H1 (cell line): ENCODE measurements at regions not wholly inside any gene's neighbourhood (a gene's known extent, or its start where the extent isn't known, plus 50 kb on each side); places are given as distances from the start of the nearest gene placed in this dataset.
"Not testable (repeated sequence)": the region's sequence is repeated elsewhere in the genome, so short reads cannot be mapped to it uniquely, and the experiment has no call there.

ENCODE experiments used
- CTCF ChIA-PET: fragments of 300-600 bp; sonication (Branson Sonifier 250); formaldehyde crosslinking; loops from one replicate; lab custom pipeline; 2021; ENCODE audit not compliant: partially characterized antibody; lab: Charles Lee
- POLR2A ChIA-PET: fragments of 300-600 bp; sonication (Branson Sonifier 250); formaldehyde crosslinking; loops from one replicate; lab custom pipeline; 2021; ENCODE audit warnings: inconsistent platforms; ENCODE audit not compliant: partially characterized antibody; lab: Charles Lee
- DNase-seq, 2 experiments: peaks; one replicate each; pipeline versions ENCODE4 v3.0.0 to v3.0.0-alpha.2; 2010 to 2022; ENCODE audit warnings: low spot score in 2 of 2, low read depth in 1 of 2, mixed read lengths in 1 of 2
- FAIRE-seq: peaks from 2 replicates; lab custom pipeline; 2011; peaks lifted over from hg19 to GRCh38; lab: Jason Lieb, UNC
- H2AFZ ChIP-seq: 2 replicates; pipeline ENCODE4 v1.8.1; 2012; ENCODE audit warnings: low read length, inconsistent platforms
- H2AK5ac ChIP-seq: 2 replicates; pipeline ENCODE4 v1.6.1; 2013; ENCODE audit warnings: low read depth, low read length
- H2BK120ac ChIP-seq: replicated peaks from 2 replicates; pipeline ENCODE3; 2013; ENCODE audit warnings: low read depth, low read length, inconsistent platforms
- H2BK12ac ChIP-seq: 2 replicates; pipeline ENCODE4 v1.6.1; 2013; ENCODE audit warnings: low read depth, low read length
- H2BK15ac ChIP-seq: 2 replicates; pipeline ENCODE4 v1.6.1; 2013; ENCODE audit warnings: low read length
- H2BK20ac ChIP-seq: 2 replicates; pipeline ENCODE4 v1.6.1; 2013; ENCODE audit warnings: low read length
- H2BK5ac ChIP-seq: 2 replicates; pipeline ENCODE4 v1.6.1; 2013; ENCODE audit warnings: low read depth, low read length
- H3K14ac ChIP-seq: 2 replicates; pipeline ENCODE4 v1.6.1; 2013; ENCODE audit warnings: inconsistent platforms; ENCODE audit not compliant: insufficient read length
- H3K18ac ChIP-seq: 2 replicates; pipeline ENCODE4 v1.6.1; 2013; ENCODE audit warnings: low read length; ENCODE audit errors: extremely low read depth
- H3K23ac ChIP-seq: 2 replicates; pipeline ENCODE4 v1.6.1; 2013; ENCODE audit warnings: inconsistent platforms; ENCODE audit not compliant: insufficient read length
- H3K23me2 ChIP-seq: 2 replicates; pipeline ENCODE4 v1.6.1; 2013; ENCODE audit warnings: low read depth, low read length
- H3K27ac ChIP-seq: 2 replicates; pipeline ENCODE4 v1.6.1; 2011; ENCODE audit warnings: low read depth, low read length, inconsistent platforms
- H3K27me3 ChIP-seq, 4 experiments: replicated peaks in 1 of 4; 1 replicate in 1 of 4; 2 replicates in 3 of 4; pipeline versions ENCODE4 v1.6.1 to v1.8.1; 2011 to 2013; ENCODE audit warnings: low read length in 3 of 4, mild to moderate bottlenecking in 3 of 4, inconsistent platforms in 2 of 4, mixed read lengths in 2 of 4, moderate library complexity in 1 of 4; ENCODE audit not compliant: control insufficient read depth in 3 of 4, insufficient read depth in 3 of 4; ENCODE audit errors: extremely low read depth in 1 of 4
- H3K36me3 ChIP-seq, 4 experiments: 2 replicates each; pipeline versions ENCODE4 v1.6.1 to v1.8.1; 2011 to 2013; ENCODE audit warnings: mild to moderate bottlenecking in 4 of 4, low read length in 3 of 4, moderate library complexity in 2 of 4, control low read depth in 1 of 4, inconsistent platforms in 1 of 4; ENCODE audit not compliant: insufficient read depth in 4 of 4, control insufficient read depth in 2 of 4
- H3K4ac ChIP-seq: replicated peaks from 2 replicates; pipeline ENCODE3; 2013; ENCODE audit warnings: low read length, low read depth, mixed read lengths, inconsistent platforms; ENCODE audit not compliant: insufficient read length
- H3K4me1 ChIP-seq, 4 experiments: replicated peaks in 1 of 4; 1 replicate in 1 of 4; 2 replicates in 3 of 4; pipeline versions ENCODE4 v1.6.1 to v1.8.1; 2011 to 2013; ENCODE audit warnings: low read length in 3 of 4, inconsistent platforms in 2 of 4, mixed read lengths in 1 of 4; ENCODE audit not compliant: insufficient read depth in 4 of 4, control insufficient read depth in 3 of 4
- H3K4me2 ChIP-seq, 2 experiments: 2 replicates each; pipeline versions ENCODE4 v1.6.1 to v1.8.1; 2011 to 2013; ENCODE audit warnings: low read depth in 2 of 2, low read length in 2 of 2, control low read depth in 1 of 2, inconsistent platforms in 1 of 2, mild to moderate bottlenecking in 1 of 2; ENCODE audit not compliant: insufficient read depth in 1 of 2
- H3K4me3 ChIP-seq, 4 experiments: fragments of 200-600, 300-600 bp in 1 of 4; sonication (generic), shearing (Covaris generic), sonication (Bioruptor Twin) in 1 of 4; 2 replicates each; pipeline versions ENCODE4 v1.5.1 to v1.8.1; 2011 to 2016; ENCODE audit warnings: low read length in 4 of 4, low read depth in 3 of 4, control low read depth in 2 of 4, inconsistent platforms in 2 of 4, mild to moderate bottlenecking in 2 of 4, mixed read lengths in 1 of 4, moderate library complexity in 1 of 4; ENCODE audit not compliant: insufficient read depth in 2 of 4; ENCODE audit errors: extremely low read depth in 1 of 4
- H3K56ac ChIP-seq: replicated peaks from 2 replicates; pipeline ENCODE3; 2013; ENCODE audit warnings: low read depth, mild to moderate bottlenecking, mixed read lengths, low read length, inconsistent platforms; ENCODE audit not compliant: insufficient read length
- H3K79me1 ChIP-seq: 2 replicates; pipeline ENCODE4 v1.6.1; 2013; ENCODE audit warnings: low read depth, low read length, control low read depth
- H3K79me2 ChIP-seq, 2 experiments: 2 replicates each; pipeline versions ENCODE4 v1.6.1 to v1.8.1; 2012 to 2013; ENCODE audit warnings: low read length in 2 of 2, mild to moderate bottlenecking in 2 of 2, inconsistent platforms in 1 of 2; ENCODE audit not compliant: insufficient read depth in 2 of 2, control insufficient read depth in 1 of 2
- H3K9ac ChIP-seq, 4 experiments: replicated peaks in 1 of 4; 1 replicate in 1 of 4; 2 replicates in 3 of 4; pipeline versions ENCODE4 v1.6.1 to v1.8.1; 2011 to 2013; ENCODE audit warnings: low read depth in 3 of 4, low read length in 3 of 4, control low read depth in 2 of 4, mild to moderate bottlenecking in 2 of 4, moderate library complexity in 2 of 4, inconsistent platforms in 1 of 4; ENCODE audit errors: extremely low read depth in 1 of 4
- H3K9me3 ChIP-seq, 2 experiments: 2 replicates each; pipeline versions ENCODE4 v1.6.1 to v1.8.1; 2012 to 2013; ENCODE audit warnings: mild to moderate bottlenecking in 2 of 2, moderate library complexity in 2 of 2, control low read depth in 1 of 2, inconsistent platforms in 1 of 2, low read depth in 1 of 2, low read length in 1 of 2, mixed read lengths in 1 of 2; ENCODE audit not compliant: insufficient read depth in 2 of 2
- H4K20me1 ChIP-seq, 2 experiments: replicated peaks in 1 of 2; 2 replicates each; pipeline versions ENCODE3 to v1.8.1; 2011 to 2013; ENCODE audit warnings: inconsistent platforms in 2 of 2, low read length in 2 of 2, mild to moderate bottlenecking in 1 of 2; ENCODE audit not compliant: insufficient read depth in 2 of 2, control insufficient read depth in 1 of 2
- H4K5ac ChIP-seq: 2 replicates; pipeline ENCODE4 v1.6.1; 2013; ENCODE audit warnings: low read length, low read depth, mixed read lengths, inconsistent platforms; ENCODE audit not compliant: insufficient read length
- H4K8ac ChIP-seq: 2 replicates; pipeline ENCODE4 v1.8.0; 2013; ENCODE audit warnings: mild to moderate bottlenecking, moderate library complexity, low read length, inconsistent platforms; ENCODE audit not compliant: insufficient read depth; ENCODE audit errors: extremely low read depth
- H4K91ac ChIP-seq: replicated peaks from 2 replicates; pipeline ENCODE3; 2013; ENCODE audit warnings: low read length, mixed read lengths, inconsistent platforms; ENCODE audit not compliant: insufficient read length
- CBX5 ChIP-seq: fragments of 300-800, 300-1000 bp; sonication (generic); IDR thresholded peaks from 2 replicates; pipeline ENCODE4 v1.7.1; 2016; ENCODE audit warnings: antibody characterized with exemption, low read length, low read depth
- SRF ChIP-seq: IDR thresholded peaks from 2 replicates; pipeline ENCODE4 v1.6.1; 2011; ENCODE audit warnings: mild to moderate bottlenecking, low read depth, low read length, moderate library complexity
- WGBS, 2 experiments: shearing (Covaris generic) in 1 of 2; methylation state at CpG; one replicate each; pipeline versions ENCODE4 v1.1.6 to v1.1.7; 2013 to 2015; ENCODE audit warnings: low lambda C conversion rate in 2 of 2, mixed read lengths in 2 of 2, inconsistent platforms in 1 of 2, low coverage in 1 of 2, missing lambda C conversion rate in 1 of 2; ENCODE audit not compliant: insufficient replicate concordance in 2 of 2, insufficient coverage in 1 of 2, insufficient read length in 1 of 2; ENCODE audit errors: extremely low coverage in 1 of 2, missing lambda C conversion rate in 1 of 2; 5-methylcytosine and 5-hydroxymethylcytosine counted together

GRCh38 chr2:84169871-84170270 is 289.2 kb downstream of the SUCLG1 start:
- H3K79me2 ChIP-seq = no peaks in the 10 kb centered on the region
- no peak overlapping the region for H3K27ac ChIP-seq
- H3K56ac ChIP-seq = no peak overlapping the region
- H3K4ac ChIP-seq = no peak overlapping the region
- FAIRE-seq (no peak), DNase-seq (no peak)
- no peaks in the 10 kb centered on the region for H3K79me1 ChIP-seq
- no peak overlapping the region for H2BK12ac ChIP-seq
- no peak overlapping the region for H4K8ac ChIP-seq
- POLR2A ChIA-PET = no interaction called here
- H4K5ac ChIP-seq = no peak overlapping the region
- H3K9me3 ChIP-seq = 0 out of 4 replicates have a peak, but pooled peaks cover 4 to 5% of the 10 kb centered on the region in 2 experiments
- no peak overlapping the region for H3K23ac ChIP-seq
- no peak overlapping the region for H2AK5ac ChIP-seq
- H2BK15ac ChIP-seq = no peak overlapping the region
- no peak overlapping the region for H3K18ac ChIP-seq
- no peak overlapping the region for H3K4me2 ChIP-seq
- TF ChIP-seq CBX5 (no peak), SRF (no peak)
- 100% methylated on average over 2 of the region's 2 CpGs; no CpG with 5 or more reads in 1 of the 2 experiments for WGBS, 2 experiments
- H3K4me3 ChIP-seq = no peak overlapping the region
- no peaks in the 10 kb centered on the region for H3K23me2 ChIP-seq
- H4K20me1 ChIP-seq = no peaks in the 10 kb centered on the region
- H3K14ac ChIP-seq = no peak overlapping the region
- H3K9ac ChIP-seq = no peak overlapping the region
- no peak overlapping the region for H2BK5ac ChIP-seq
- no peak overlapping the region for H4K91ac ChIP-seq
- H3K4me1 ChIP-seq = no peaks in the 10 kb centered on the region
- no peak overlapping the region for H2BK20ac ChIP-seq
- CTCF ChIA-PET = no interaction called here
- H3K36me3 ChIP-seq = no peaks in the 10 kb centered on the region
- H3K27me3 ChIP-seq = no peaks in the 10 kb centered on the region
- no peak overlapping the region for H2BK120ac ChIP-seq
- H2AFZ ChIP-seq = no peak overlapping the region

- DNase-seq, H3K27me3 ChIP-seq, FAIRE-seq: not testable (repeated sequence)
Measured at GRCh38 chr2:84168552-84168951, 290.5 kb downstream of the SUCLG1 start.

More at GRCh38 chr2:84168552-84168951, 290.5 kb downstream of the SUCLG1 start:
- H3K23ac ChIP-seq, H4K20me1 ChIP-seq, H3K79me2 ChIP-seq, H4K5ac ChIP-seq, H3K23me2 ChIP-seq, H3K14ac ChIP-seq, CTCF ChIA-PET, H3K36me3 ChIP-seq, H3K9me3 ChIP-seq, H3K4me2 ChIP-seq, H3K18ac ChIP-seq, H3K9ac ChIP-seq, H3K79me1 ChIP-seq, H3K4me3 ChIP-seq, POLR2A ChIA-PET, H4K8ac ChIP-seq, H2AFZ ChIP-seq, H2AK5ac ChIP-seq, H3K4ac ChIP-seq, H2BK12ac ChIP-seq, H3K27ac ChIP-seq, H2BK120ac ChIP-seq, H2BK15ac ChIP-seq, H2BK20ac ChIP-seq, H3K56ac ChIP-seq, H2BK5ac ChIP-seq, H4K91ac ChIP-seq, H3K4me1 ChIP-seq: not testable (repeated sequence)
- WGBS, 2 experiments = 100% methylated on average over 1 of the region's 1 CpG; no CpG with 5 or more reads in 1 of the 2 experiments
